Activated CD4-positive, CD25-positive, alpha-beta regulatory T cell treated with anti-CD3 and anti-CD28 coated beads, Interleukin-2, amount 50 U/mL, for 24 hours (primary cell): ENCODE measurements at regions not wholly inside any gene's neighbourhood (a gene's known extent, or its start where the extent isn't known, plus 50 kb on each side); places are given as distances from the start of the nearest gene placed in this dataset.
"Not testable (repeated sequence)": the region's sequence is repeated elsewhere in the genome, so short reads cannot be mapped to it uniquely, and the experiment has no call there.

ENCODE experiments used
- ATAC-seq, 2 donors: fragments of 150-1000 bp; cut with Tn5 transposase; one replicate each; pipeline ENCODE4 v1.10.0; 2021; ENCODE audit warnings: mild to moderate bottlenecking in 1 of 2, moderate library complexity in 1 of 2

GRCh38 chr12:105423237-105423636, 92.7 kb downstream of the C12orf75 start:
- no peak for ATAC-seq

DNA sequence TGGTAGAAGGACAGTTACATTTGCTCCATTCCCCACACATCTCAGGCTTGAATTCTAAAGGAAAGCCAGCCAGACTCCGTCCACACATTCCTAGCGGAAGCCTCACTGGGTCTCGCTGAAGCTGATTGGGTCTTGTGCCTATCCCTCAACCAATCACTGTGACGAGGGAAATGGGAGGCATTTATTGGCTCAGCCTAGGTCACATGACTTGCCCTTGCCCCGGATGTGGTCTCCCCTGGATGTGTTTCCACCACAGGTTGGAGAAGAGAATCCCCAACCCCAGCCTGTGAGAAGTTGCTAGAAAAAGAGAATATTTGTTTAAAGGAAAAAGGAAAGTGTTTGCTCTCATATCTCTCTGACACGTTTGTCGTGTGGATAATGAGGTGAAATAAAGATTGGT, 93.4 kb downstream of the C12orf75 start:
- ATAC-seq = no peak

DNA sequence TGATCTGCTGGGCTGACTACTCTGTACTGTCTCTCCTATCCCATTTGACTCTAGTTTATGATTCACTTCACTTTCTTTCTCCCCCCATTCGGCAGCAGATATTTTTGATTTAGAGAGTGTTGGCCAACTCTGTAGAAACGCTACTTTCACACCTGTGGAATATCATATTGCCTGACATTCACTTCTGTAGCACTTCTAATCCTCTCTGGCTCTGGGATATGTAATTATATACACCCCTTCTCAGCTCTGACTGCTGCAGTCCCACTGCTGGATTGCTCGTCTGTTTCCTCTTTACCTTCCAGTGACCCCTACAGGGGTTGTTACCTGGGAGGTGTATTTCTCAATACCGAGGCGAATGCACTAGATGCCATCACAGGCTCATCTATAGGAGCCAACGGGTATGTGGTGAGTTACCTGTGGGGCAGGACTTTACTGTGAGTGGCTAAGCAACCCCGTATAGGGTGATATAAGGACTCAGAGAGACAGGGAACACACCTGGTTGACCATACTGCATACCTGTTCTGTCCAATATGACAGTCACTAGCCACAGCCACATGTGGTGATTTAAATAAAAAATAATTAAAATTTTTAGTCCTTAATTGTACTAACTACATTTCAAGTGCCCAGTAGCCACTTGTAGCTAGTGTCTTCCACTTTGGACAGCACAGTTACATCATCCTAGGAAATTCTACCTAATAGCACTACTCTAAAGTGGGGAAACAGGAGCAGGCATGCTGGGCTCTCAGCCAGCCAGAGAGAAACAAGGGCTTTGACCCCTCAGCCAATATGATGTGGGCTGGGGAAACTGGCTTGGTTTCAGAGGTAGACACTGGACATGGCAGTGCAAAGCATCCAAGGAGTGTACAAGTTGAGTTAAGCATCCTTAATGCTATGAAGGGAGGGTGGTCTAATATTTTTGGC, 95.0 kb downstream of the C12orf75 start:
- no peak for ATAC-seq

- no peak for ATAC-seq
Measured at GRCh38 chr12:105426766-105427165, 96.3 kb downstream of the C12orf75 start.

- ATAC-seq = no peak
Measured at GRCh38 chr12:105427883-105428282, 97.4 kb downstream of the C12orf75 start.

- no peak for ATAC-seq
Measured at GRCh38 chr12:105428793-105429395, 98.4 kb downstream of the C12orf75 start.

GRCh38 chr12:105429511-105429910, 99.0 kb downstream of the C12orf75 start:
- no peak for ATAC-seq

- ATAC-seq = no peak
Measured at GRCh38 chr12:105431537-105432100, 101.1 kb downstream of the C12orf75 start.

DNA sequence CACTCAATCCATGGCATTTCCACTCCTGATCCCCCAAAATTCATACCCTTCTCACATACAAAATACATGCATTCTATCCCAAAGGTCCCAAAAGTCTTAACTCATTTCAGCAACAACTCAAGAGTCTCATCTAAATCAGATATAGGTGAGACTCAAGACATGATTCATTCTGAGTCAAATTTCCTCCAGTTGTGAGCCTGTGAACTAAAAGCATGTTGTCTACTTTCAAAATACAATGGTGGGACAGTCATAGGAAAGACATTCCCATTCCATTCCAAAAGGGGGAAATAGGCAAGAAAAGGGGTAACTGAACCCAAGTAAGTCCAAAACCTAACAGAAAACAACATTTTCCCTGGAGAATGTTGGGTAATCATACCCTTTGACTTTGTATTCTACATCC, 103.3 kb downstream of the C12orf75 start:
- no peak for ATAC-seq

- ATAC-seq = no peak
Measured at GRCh38 chr12:105436636-105437035, 106.1 kb downstream of the C12orf75 start.

DNA sequence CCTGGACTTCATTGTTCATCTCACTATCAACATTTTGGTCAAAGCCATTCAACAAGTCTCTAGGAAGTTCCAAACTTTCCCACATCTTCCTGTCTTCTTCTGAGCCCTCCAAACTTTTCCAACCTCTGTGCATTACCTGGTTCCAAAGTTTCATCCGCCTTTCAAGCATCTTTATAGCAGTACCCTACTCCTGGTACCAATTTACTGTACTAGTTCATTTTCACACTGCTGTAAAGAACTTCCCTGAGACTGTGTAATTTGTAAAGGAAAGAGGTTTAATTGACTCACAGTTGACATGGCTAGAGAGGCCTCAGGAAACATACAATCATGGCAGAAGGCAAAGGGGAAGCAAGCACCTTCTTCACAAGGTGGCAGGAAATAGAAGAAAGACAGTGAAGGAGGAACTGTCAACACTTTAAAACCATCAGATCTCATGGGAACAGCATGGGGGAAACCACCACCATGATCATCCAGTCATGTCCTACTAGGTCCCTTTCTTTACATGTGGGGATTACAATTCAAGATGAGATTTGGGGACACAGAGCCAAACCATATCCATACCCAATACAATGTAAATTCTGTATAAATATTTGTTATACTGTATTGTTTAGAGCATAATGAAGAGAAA, 109.7 kb downstream of the C12orf75 start:
- ATAC-seq = no peak

- no peak for ATAC-seq
Measured at GRCh38 chr12:105443802-105444652, 113.5 kb downstream of the C12orf75 start.

DNA sequence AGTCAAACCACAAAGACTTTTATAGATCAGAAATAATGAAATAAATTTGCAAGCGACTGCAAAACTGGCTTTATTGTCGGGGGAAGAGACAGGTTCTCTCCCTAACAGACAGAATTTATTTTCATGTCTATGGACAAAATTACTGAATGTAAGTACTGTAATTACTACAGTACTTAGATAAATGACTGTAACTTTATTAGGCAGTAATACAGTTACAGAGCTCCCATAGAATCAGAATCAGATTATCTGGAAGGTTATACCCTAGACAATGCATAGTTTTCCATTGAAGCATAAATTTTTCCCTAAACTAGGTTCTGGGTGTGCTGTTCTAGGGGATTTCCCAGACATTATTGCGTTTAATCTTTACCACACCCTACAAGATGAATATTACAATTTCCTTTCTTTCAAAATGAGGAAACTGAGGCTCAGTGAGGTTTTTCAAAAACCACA, 114.2 kb downstream of the C12orf75 start:
- ATAC-seq = no peak

DNA sequence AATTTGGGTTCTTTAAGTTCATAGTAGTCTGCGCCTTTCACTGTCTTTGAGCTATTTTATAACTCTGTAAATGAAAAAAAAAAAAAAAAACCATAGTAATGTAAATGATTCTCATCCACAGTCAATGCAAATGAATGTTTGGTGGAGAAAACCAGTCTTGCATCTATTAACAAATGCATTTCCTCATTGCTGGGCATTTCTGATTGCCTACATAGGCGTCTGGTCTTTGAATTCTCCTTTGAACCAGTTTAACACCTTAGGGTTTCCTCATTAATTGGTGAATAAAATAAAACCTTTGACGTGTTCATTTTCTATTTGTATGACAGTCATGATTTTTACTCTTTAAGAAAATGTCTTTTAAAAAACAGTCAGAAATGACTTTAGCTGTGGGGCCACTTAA, 114.8 kb downstream of the C12orf75 start:
- no peak for ATAC-seq

- no peak for ATAC-seq
Measured at GRCh38 chr12:105445649-105446048, 115.2 kb downstream of the C12orf75 start.

GRCh38 chr12:105446460-105446859, 116.0 kb downstream of the C12orf75 start:
- not testable (repeated sequence) for ATAC-seq

- ATAC-seq = no peak
Measured at GRCh38 chr12:105449431-105449830, 118.9 kb downstream of the C12orf75 start.

DNA sequence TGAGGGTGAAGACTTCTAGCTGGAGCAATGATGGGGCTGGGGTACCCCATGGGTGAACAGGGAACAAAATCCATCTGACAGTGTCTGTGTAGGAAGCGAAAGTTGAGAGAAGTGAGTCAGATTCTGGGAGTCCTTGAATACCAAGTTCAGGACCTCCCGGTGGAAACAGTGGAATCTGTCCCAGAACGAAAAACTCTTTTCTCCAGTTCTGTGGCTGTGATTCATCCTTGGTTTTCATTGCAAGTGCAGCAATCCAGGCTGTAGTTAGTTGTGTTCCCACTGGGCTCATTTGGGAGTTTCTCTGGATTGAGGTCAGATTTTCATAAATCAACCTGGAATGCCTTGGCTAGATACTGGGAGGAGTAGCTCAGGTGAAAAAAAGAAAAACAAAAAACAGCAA, 120.7 kb downstream of the C12orf75 start:
- no peak for ATAC-seq

- ATAC-seq = no peak
Measured at GRCh38 chr12:105451798-105452197, 121.3 kb downstream of the C12orf75 start.

DNA sequence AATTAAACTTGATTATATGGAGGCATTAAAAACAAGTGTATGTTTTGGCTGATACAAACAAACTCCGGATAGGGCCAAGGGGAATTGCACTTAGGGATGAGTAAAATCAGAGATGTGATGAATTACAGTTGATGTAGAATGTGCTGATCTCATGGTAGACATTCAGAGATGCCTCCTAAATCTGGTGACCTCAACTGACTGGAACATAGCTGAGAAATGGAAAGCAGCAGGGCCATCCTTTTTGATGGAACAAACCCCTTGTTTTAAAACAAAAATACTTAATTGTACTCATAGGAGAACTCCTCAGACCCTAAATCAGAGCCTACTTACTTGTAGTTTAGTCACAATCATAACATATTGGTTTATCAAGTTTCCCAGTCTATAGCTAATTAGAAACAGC, 122.8 kb downstream of the C12orf75 start:
- no peak for ATAC-seq

- ATAC-seq = no peak
Measured at GRCh38 chr12:105454688-105455087, 124.2 kb downstream of the C12orf75 start.

GRCh38 chr12:105455261-105455660, 124.8 kb downstream of the C12orf75 start:
- no peak for ATAC-seq
